CD14-positive monocyte (primary cell): ENCODE measurements at regions not wholly inside any gene's neighbourhood (a gene's known extent, or its start where the extent isn't known, plus 50 kb on each side); places are given as distances from the start of the nearest gene placed in this dataset.
"Not testable (repeated sequence)": the region's sequence is repeated elsewhere in the genome, so short reads cannot be mapped to it uniquely, and the experiment has no call there.

Experiments
- DNase-seq, 3 donors: peaks; one replicate each; pipeline ENCODE4 v3.0.0-alpha.2; 2011 to 2022
- H2AFZ ChIP-seq: 2 replicates; pipeline ENCODE4 v1.6.0; 2012; ENCODE audit warnings: mild to moderate bottlenecking, low read depth, low read length, inconsistent platforms; ENCODE audit not compliant: insufficient read depth, poor library complexity, severe bottlenecking
- H3K27ac ChIP-seq, 2 donors: 1 replicate in 1 of 2; 2 replicates in 1 of 2; pipeline ENCODE4 v1.5.1; 2012 to 2013; ENCODE audit warnings: low read length in 2 of 2, control low read depth in 1 of 2, inconsistent platforms in 1 of 2, low read depth in 1 of 2, mild to moderate bottlenecking in 1 of 2
- H3K27me3 ChIP-seq, 2 donors: one replicate each; pipeline versions ENCODE4 v1.6.0 to v1.6.1; 2011 to 2013; ENCODE audit warnings: low read length in 2 of 2; ENCODE audit not compliant: control insufficient read depth in 2 of 2, insufficient read depth in 2 of 2
- H3K36me3 ChIP-seq, 2 donors: replicated peaks in 1 of 2; 1 replicate in 1 of 2; 2 replicates in 1 of 2; pipeline versions ENCODE4 v1.5.1 to v1.6.1; 2012 to 2013; ENCODE audit warnings: low read length in 2 of 2, control low read depth in 1 of 2, inconsistent platforms in 1 of 2, mild to moderate bottlenecking in 1 of 2; ENCODE audit not compliant: insufficient read depth in 2 of 2, control insufficient read depth in 1 of 2
- H3K4me1 ChIP-seq, 2 donors: 1 replicate in 1 of 2; 2 replicates in 1 of 2; pipeline versions ENCODE4 v1.5.1 to v1.6.1; 2012 to 2013; ENCODE audit warnings: low read length in 2 of 2, control low read depth in 1 of 2, inconsistent platforms in 1 of 2, mild to moderate bottlenecking in 1 of 2, moderate library complexity in 1 of 2; ENCODE audit not compliant: insufficient read depth in 2 of 2, control insufficient read depth in 1 of 2
- H3K4me2 ChIP-seq: replicated peaks from 2 replicates; pipeline ENCODE3; 2012; ENCODE audit warnings: low read length, moderate library complexity, mild to moderate bottlenecking; ENCODE audit not compliant: poor library complexity, severe bottlenecking; ENCODE audit errors: extremely low read depth
- H3K4me3 ChIP-seq, 3 experiments: fragments of 200-600 bp in 1 of 3; sonication (generic) in 1 of 3; replicated peaks in 1 of 3; 1 replicate in 2 of 3; 2 replicates in 1 of 3; pipeline ENCODE4 v1.5.1; 2011 to 2013; ENCODE audit warnings: low read length in 3 of 3, mild to moderate bottlenecking in 3 of 3, control low read depth in 2 of 3, low read depth in 2 of 3, inconsistent platforms in 1 of 3, moderate library complexity in 1 of 3
- H3K79me2 ChIP-seq: 2 replicates; pipeline ENCODE4 v1.6.0; 2012; ENCODE audit warnings: mild to moderate bottlenecking, control low read depth, inconsistent platforms, low read length, moderate library complexity; ENCODE audit not compliant: insufficient read depth
- H3K9ac ChIP-seq: 2 replicates; pipeline ENCODE4 v1.6.0; 2017; ENCODE audit warnings: low read length, mild to moderate bottlenecking; ENCODE audit not compliant: insufficient read depth, poor library complexity, severe bottlenecking
- H3K9me3 ChIP-seq, 2 donors: replicated peaks in 1 of 2; 1 replicate in 1 of 2; 2 replicates in 1 of 2; pipeline versions ENCODE4 v1.5.1 to v1.6.1; 2012 to 2013; ENCODE audit warnings: low read length in 2 of 2, control low read depth in 1 of 2; ENCODE audit not compliant: control insufficient read depth in 1 of 2, insufficient read depth in 1 of 2
- H4K20me1 ChIP-seq: 2 replicates; pipeline ENCODE4 v1.6.0; 2012; ENCODE audit warnings: mild to moderate bottlenecking, low read length, control low read depth, moderate library complexity; ENCODE audit not compliant: insufficient read depth
- H3K27ac Mint-ChIP-seq, 7 donors: one replicate each; pipeline ENCODE4 v1.8.0; 2020; ENCODE audit warnings: mild to moderate bottlenecking in 7 of 7, mixed read lengths in 7 of 7, moderate library complexity in 6 of 7, inconsistent platforms in 2 of 7
- H3K27me3 Mint-ChIP-seq, 3 donors: one replicate each; pipeline ENCODE4 v1.8.0; 2021 to 2022; ENCODE audit warnings: low read depth in 3 of 3, mild to moderate bottlenecking in 3 of 3, mixed read lengths in 3 of 3, moderate library complexity in 3 of 3, inconsistent platforms in 1 of 3
- H3K36me3 Mint-ChIP-seq, 2 donors: one replicate each; pipeline ENCODE4 v1.8.0; 2020; ENCODE audit warnings: mixed read lengths in 2 of 2, inconsistent platforms in 1 of 2, mild to moderate bottlenecking in 1 of 2
- H3K4me1 Mint-ChIP-seq: one replicate; pipeline ENCODE4 v1.8.0; 2020; ENCODE audit warnings: mild to moderate bottlenecking, mixed read lengths
- H3K4me3 Mint-ChIP-seq, 2 donors: one replicate each; pipeline ENCODE4 v1.8.0; 2020; ENCODE audit warnings: mild to moderate bottlenecking in 2 of 2, mixed read lengths in 2 of 2, moderate library complexity in 1 of 2
- H3K9me3 Mint-ChIP-seq, 7 donors: one replicate each; pipeline ENCODE4 v1.8.0; 2020 to 2022; ENCODE audit warnings: mixed read lengths in 7 of 7, mild to moderate bottlenecking in 6 of 7, moderate library complexity in 6 of 7, inconsistent platforms in 2 of 7
- CTCF ChIP-seq: fragments of 200-600 bp; IDR thresholded peaks from one replicate; pipeline ENCODE4 v1.8.0; 2022; ENCODE audit warnings: antibody characterized with exemption, mild to moderate bottlenecking
- WGBS: methylation state at CpG from one replicate; pipeline ENCODE4 v1.1.5; 2013; ENCODE audit warnings: missing lambda C conversion rate; ENCODE audit not compliant: insufficient coverage; 5-methylcytosine and 5-hydroxymethylcytosine counted together
- intact Hi-C, 2 donors: fragments of 100-400 bp; cut with micrococcal nuclease; formaldehyde crosslinking; loops; one replicate each; pipeline versions ENCODE4 v1.15.0 to v1.15.1; 2023

- TF ChIP-seq CTCF, result no peak
These were observed 177.3 kb downstream of the KLF13 start for GRCh38 chr15:31503758-31504461.

GRCh38 chr15:31504462-31504839 is 177.8 kb downstream of the KLF13 start:
- no peak for TF ChIP-seq CTCF
- H3K4me1 ChIP-seq, result no peaks in the 10 kb centered on the region
- no peaks in the 10 kb centered on the region for H3K36me3 Mint-ChIP-seq
- H3K9ac ChIP-seq, result no peak overlapping the region
- no peak overlapping the region for H2AFZ ChIP-seq
- peaks cover 5 to 6% of the 10 kb centered on the region in 2 donors for H3K9me3 ChIP-seq
- peaks cover 3% of the 10 kb centered on the region for H3K4me1 Mint-ChIP-seq
- no peak overlapping the region for H3K4me2 ChIP-seq
- peaks cover 0 to 12% (median 7%) of the 10 kb centered on the region in 7 donors for H3K9me3 Mint-ChIP-seq
- peaks cover 3 to 5% of the 10 kb centered on the region in 2 donors for H3K27me3 ChIP-seq
- intact Hi-C loops, result no loop called here
- H4K20me1 ChIP-seq, result no peaks in the 10 kb centered on the region
- H3K36me3 ChIP-seq, result no peaks in the 10 kb centered on the region
- H3K27ac Mint-ChIP-seq, result no peak overlapping the region
- H3K27me3 Mint-ChIP-seq, result peaks cover 23 to 32% (median 26%) of the 10 kb centered on the region in 3 donors
- WGBS, result 95% methylated on average over 6 of the region's 7 CpGs
- no peak overlapping the region for H3K4me3 Mint-ChIP-seq
- no peak overlapping the region for H3K4me3 ChIP-seq
- no peak overlapping the region for H3K27ac ChIP-seq
- DNase-seq, result no peak
- no peaks in the 10 kb centered on the region for H3K79me2 ChIP-seq

More at GRCh38 chr15:31503758-31504461, 177.3 kb downstream of the KLF13 start:
- Mint-ChIP-seq H3K4me1 (peaks cover 3% of the 10 kb centered on the region), H3K27me3 (peaks cover 23 to 32% (median 29%) of the 10 kb centered on the region in 3 donors), H3K9me3 (peaks cover 0 to 12% (median 7%) of the 10 kb centered on the region in 7 donors), H3K4me3 (no peak overlapping the region), H3K36me3 (no peaks in the 10 kb centered on the region), H3K27ac (no peak overlapping the region)
- peaks cover 5 to 6% of the 10 kb centered on the region in 2 donors for H3K9me3 ChIP-seq
- H3K4me2 ChIP-seq, result no peak overlapping the region
- no peak overlapping the region for H3K27ac ChIP-seq
- no peaks in the 10 kb centered on the region for H3K36me3 ChIP-seq
- H3K4me3 ChIP-seq, result no peak overlapping the region
- H4K20me1 ChIP-seq, result no peaks in the 10 kb centered on the region
- no peak overlapping the region for H2AFZ ChIP-seq
- DNase-seq, result no peak
- no peak overlapping the region for H3K9ac ChIP-seq
- no peaks in the 10 kb centered on the region for H3K4me1 ChIP-seq
- intact Hi-C loops, result no loop called here
- no peaks in the 10 kb centered on the region for H3K79me2 ChIP-seq
- WGBS, result 98% methylated on average over 8 of the region's 17 CpGs
- H3K27me3 ChIP-seq, result peaks cover 3 to 5% of the 10 kb centered on the region in 2 donors

DNA sequence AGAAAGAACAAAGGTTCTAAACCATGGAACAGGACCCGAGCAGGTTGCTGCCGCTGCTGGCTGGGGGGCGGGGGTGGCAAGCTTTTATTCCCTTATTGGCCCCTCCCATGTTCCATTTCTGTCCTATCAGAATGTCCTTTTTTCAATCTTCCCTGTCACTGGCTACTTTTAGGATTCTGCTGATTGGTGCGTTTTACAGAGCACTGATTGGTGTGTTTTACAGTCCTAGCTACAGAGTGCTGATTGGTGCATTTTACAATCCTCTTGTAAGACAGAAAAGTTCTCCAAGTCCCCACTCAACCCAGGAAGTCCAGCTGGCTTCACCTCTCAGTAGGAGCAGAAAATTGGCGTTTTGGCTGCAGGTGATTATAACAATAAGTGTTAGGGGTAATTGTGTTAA is 180.9 kb downstream of the KLF13 start:
- 81% methylated on average over 3 of the region's 5 CpGs for WGBS
- H4K20me1 ChIP-seq, intact Hi-C loops, H3K4me1 ChIP-seq, H3K9ac ChIP-seq, H3K36me3 ChIP-seq, H3K27ac ChIP-seq, H3K4me1 Mint-ChIP-seq, H3K4me2 ChIP-seq, H3K27ac Mint-ChIP-seq, DNase-seq, H3K79me2 ChIP-seq, H2AFZ ChIP-seq, H3K36me3 Mint-ChIP-seq, H3K4me3 Mint-ChIP-seq, H3K9me3 ChIP-seq, H3K4me3 ChIP-seq, H3K27me3 ChIP-seq: not testable (repeated sequence)
- Mint-ChIP-seq H3K9me3 (peaks cover 0 to 12% (median 7%) of the 10 kb centered on the region in 7 donors), H3K27me3 (peaks cover 21 to 36% (median 24%) of the 10 kb centered on the region in 3 donors)
